ENCODE measurements at regions not wholly inside any gene's neighbourhood (a gene's known extent, or its start where the extent isn't known, plus 50 kb on each side); places are given as distances from the start of the nearest gene placed in this dataset.
"Not testable (repeated sequence)": the region's sequence is repeated elsewhere in the genome, so short reads cannot be mapped to it uniquely, and the experiment has no call there.

DNA sequence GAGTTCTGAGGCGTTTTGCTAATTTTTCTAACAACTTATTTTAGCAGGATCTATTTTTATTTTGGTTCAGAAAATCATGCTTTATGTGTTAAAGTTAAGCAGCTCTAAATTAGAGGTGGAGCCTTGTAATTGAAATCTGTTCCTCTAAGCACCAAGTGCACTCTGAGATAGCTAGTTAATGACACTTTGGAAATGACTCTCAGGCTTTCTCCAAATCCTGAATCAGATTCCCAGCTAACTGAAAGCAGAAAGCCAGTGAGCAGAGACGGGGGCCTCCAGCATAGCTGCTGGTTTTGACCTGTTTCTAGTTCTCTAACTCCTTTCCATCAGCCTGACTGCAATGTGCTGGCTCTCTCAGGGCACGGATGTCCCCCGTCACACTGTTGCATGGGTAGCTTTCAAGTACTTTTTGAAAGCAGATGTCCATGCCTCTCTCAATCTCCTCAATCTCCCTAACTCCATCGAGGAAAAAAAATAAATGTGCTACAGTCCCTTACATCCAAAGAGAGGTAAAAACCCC is 326.5 kb downstream of the SATB2 start:
- DNase-seq, result no peak

DNA sequence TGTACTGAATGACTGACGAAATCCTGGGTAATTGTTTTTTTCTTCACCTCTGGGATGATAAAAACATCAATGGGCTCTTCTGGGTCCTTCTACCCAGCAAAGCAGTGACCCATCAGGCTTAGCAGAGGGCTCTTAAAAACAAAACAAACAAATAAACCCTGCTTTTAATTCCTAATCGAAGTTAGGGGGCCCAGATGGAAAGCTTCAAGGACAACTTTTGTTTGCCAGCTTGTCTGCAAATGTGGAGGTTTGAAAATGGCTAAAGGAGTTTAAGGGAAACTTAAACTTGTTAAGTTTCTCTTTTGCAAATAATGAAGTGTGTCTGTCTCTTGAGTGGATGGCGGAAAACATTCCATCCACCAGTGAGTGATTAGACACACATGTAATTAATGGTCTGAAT is 327.2 kb downstream of the SATB2 start:
- no peak for DNase-seq

DNA sequence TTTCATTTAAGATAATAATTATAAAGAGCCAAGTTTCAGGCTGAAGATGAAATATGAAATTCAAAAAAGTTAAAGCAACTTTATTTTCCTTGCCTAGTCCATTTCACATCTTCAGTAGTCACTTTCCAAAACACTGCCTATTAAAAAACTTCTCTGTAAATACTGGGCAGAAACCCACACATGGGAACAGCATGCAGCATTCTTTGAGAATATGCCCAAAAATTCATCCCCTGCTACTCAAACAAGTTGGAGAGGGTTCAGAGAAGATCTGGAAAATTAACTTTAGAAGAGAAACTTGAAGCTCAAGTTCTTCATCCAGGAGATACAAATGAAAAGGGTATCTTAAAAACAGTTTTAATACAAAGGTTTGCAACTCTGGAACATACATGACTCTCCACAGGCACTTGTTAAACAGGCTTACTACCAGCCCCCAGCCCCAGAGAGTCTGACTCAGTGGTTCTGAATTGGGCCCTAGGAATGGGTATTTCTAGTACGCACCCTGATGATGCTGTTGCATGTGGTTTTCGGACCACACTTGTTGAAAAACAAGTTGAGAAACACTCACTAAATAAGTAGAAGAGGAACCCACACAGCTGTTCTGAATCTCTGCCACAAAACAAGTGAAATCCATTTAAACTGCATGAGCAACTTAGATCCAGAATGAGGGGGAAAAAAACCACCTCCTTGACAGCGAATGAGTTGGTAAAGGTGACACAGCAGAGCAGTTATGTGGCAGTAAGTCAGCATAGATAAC is 329.1 kb downstream of the SATB2 start:
- no peak for DNase-seq

DNA sequence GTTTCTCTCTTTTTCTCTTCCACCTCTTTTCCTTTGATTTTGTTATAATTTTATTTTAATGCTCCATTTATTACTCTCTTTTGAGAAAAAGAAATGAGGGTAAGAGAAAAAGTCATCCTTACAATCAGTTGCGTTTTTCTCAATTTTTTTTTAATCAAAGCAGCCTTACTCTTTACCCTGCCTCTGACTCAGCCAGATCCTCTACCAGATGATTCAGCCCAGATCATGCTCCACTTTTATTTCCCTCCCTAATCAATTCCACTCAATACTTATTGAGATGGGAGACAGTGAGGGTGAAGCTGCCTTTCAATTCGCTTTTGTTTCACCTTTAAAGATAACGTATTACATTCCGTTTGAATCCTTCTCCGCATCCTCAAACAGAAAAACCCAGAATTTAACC is 337.9 kb downstream of the SATB2 start:
- no peak for DNase-seq

DNA sequence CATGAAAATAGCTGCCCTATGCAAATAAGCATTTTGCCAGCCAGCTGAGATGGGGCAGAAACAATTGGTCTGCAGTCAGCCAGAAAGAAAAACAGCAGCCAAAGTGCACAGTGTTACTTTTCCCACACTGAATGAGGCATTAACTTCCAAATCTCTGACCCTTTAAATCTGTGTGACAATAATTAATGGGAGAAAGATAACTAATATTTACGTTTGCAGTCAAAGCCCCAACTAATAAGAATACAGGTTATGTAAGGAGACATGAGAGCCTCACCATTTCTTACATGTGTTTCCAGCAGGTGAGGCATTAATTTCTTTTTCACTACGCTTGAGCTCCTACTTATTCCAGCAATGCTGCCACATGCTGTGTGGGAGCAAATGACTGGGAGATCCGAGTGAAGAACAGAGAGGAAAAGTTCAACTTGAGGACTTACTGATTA is 339.0 kb downstream of the SATB2 start:
- DNase-seq, result no peak

DNA sequence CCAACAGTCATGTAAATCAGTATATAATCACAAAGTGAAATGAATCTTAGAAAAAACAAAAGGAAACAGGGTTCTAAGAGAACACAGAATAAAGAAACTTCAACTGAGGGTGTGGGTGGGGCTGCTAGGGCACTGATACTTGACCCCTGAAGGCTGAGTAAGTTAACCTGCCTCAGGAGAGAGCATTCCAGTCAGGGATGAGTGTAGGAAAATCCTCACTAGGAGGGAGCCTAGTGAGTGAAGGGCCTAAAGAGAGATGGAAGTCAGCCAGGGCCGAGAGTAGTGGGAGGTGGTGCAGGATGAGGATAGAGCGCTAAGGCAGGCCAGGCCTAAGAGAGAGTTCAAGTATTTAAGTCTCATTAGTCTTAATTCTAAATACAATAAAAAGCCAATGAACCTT is 342.6 kb downstream of the SATB2 start:
- DNase-seq, result no peak

DNA sequence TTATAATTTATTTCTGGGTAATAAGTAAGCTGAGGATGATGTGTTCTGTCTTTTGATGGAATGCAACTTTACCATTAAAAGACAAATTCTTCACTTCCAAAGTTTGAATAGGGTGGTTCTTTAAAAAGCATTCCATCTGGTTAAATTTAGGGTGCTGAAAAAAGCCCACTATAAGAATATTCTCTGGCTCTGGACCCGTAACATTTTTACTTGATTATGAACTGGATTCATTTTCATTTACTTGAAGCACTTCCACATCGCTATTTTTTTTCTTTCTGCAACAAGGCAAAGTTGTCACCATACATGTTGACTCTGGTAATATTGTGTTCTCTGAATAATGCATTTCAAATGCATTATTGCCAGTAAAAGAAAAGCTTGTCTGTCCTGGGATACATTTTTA is 344.6 kb downstream of the SATB2 start:
- no peak for DNase-seq

DNA sequence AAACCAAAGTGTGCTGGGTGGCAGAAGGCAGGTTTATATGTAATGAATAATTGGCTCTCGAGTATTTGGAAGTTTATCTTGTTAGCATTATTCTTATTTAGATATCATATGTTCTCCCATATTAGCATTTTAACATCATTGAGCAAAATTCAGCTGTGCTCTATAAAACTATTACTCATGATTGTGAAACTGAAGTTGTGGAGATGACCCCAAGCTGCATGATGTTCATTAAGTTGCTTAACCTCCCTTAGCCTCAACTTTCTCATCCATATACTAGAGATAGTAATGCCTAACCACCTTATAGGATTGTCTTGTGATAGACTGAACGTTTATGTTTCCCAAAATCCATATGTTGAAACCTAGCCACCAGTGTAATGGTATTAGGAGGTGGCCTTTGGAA is 346.3 kb downstream of the SATB2 start:
- DNase-seq, result no peak

DNA sequence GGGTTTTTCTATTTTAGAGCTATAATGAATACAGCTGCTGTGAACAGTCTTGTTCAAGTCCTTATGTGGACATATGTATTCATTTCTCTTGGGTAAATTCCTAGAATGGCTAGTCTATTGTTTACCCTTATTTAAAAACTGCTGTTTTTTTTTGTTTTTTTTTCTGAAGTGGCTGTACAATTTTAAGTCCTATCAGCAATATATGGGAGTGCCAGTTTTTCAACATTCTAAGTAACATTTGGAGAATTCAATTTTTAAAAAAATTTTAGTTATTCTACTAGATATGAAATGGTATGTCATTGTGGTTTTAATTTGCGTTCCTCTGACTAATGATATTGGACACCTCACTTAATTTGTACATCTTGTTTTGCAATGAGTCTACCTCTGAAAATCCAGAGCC is 349.7 kb downstream of the SATB2 start:
- no peak for DNase-seq

DNA sequence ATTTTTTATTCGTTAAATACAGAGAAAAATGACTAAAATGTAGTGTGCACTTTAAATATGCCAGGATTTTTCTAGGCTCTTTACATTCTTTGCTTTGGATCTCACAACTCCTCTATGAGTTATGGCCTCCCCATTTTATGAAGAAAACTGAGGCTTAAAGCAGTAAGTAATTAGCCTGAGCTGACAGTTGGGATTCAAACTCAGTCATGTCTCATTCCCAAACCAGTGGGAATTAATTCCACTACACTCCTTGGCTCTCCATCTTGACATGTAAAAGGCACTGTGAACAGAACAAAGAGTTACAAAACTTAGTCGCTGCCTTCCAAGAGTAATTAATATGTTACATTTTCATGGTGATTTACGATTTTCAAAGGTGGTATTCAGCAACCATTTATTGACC is 351.9 kb downstream of the SATB2 start:
- no peak for DNase-seq

DNA sequence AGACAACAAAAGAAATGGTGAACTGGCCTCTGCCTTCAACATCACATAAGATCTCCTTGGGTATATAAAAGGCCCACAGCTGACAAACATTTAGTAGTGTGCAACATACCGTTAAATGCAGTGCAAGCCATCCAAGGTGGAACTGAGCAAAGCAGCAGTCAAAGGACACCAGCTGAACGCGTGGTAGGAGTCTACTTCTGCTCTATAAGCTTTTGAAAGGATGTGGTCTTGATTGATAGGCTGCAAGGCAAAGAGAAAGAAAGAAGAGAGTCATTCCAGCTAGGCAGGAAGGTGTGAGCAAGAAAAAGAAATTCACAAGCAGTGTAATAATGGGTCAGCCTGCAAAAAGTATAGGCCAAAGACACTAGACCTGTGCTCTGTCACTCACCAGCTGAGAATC is 356.3 kb downstream of the SATB2 start:
- DNase-seq, result no peak

DNA sequence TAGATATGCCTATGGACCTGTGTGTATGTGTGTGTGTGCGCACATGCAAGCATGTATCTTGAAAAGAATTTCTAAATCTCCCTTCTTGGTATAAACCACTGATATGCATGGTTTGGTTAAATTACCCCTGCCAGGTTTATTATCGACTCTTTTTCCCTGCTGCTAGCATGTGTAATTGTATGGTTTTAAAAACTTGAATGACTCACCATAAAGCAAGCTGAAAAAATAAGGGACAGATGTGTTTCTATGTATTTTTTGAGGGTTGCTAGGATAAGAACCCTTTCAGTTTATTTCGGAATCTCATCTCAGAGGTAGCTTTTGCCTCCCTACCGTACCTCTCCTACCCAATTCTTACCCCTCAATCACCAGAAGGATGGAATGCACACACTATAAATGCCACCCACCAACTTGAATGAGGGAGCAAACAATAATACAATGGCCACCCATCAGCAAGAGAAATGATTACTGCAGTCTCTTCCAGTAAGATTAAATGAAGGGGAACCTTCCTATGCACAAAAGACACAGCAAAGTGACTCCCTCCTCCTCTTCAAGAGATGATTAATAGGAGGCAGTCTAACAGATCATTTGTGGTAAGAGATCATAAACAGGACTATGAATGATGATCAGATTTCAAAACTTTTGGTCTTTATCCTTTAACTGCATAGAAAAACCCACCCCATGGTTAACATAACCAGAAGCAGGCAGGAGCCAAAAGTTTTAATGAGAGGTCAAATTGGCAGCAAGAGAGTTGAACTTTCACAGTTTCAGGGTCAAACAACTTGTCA is 357.2 kb downstream of the SATB2 start:
- no peak for DNase-seq

DNA sequence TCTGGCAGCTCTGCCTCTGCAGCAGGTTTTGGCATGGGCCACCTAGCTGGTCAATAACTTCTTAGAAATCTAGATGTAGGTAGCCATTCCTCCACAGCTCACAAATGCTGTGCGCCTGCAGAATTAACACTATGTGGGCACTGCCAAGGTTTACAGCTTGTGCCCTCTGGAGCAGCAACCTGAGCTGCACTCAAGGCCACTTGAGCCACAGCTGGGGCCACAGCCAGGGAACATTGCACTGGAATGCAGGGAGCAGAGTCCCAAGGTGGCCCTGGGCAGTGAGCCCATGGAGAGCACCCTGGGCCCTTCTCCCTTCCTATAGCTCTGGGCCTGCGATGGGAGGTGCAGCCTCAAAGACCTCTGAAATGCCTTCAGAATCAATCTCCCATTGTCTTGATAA is 365.3 kb downstream of the SATB2 start:
- no peak for DNase-seq

DNA sequence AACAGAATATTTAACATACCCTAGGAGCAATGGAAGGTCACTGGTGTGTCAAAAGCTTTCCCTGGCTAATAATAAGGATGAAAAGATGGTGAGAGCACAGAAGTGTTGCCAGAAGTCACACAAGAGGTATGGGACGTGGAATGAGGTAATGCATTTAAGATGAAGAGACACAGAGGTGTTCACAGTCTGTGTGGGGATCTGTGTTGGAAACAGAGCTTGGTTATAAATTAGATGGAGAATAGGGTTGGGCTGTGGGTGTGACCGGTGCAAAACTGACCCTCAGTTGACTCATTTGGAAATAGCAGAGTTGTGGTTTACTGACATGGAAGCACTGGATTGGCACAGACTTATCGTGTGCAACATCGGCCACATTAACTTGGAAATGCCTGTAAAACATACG is 372.5 kb downstream of the SATB2 start:
- no peak for DNase-seq

DNA sequence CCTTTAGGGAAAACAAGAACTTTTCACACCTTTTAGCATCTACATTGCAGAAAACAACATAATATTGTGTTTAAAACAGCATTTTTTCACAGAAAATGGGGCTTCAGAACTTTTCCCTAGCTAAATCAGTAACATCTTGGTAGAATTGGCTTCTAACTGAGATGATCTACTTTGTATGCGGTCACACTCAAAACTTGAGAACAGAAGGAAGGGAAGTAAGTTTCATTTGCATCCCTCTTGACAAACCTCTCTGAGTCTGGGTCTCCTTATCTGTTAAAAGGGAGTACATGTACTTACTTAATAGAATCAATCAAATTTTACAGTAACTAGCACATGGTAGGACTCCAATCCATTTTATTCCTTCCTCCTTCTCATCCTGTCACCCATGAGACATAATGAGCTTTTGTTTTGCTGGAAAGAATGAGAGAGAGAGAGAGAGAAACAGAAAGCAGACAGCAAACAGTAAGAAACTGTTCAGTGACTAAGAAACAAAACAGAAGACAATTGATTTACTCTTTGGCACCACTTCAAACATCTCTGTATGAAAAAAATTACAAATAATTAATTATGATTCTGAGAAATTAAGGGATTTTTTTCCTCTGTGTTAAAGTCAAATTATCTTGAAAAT is 387.3 kb downstream of the SATB2 start:
- no peak for DNase-seq

DNA sequence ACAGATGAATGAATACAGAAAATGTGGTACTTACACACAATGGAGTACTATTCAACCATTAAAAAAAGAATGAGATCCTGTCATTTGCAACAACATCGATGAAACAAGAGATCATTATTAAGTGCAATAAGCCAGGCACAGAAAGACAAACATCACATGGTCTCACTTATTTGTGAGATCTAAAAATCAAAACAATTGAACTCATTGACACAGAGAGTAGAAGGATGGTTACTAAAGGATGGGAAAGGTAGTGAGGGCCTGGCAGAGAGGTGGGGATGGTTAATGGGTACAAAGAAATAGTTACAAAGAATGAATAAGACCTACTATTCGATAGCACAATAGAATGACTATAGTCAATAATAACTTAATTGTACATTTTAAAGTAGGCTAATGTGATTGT is 393.5 kb downstream of the SATB2 start:
- no peak for DNase-seq

DNA sequence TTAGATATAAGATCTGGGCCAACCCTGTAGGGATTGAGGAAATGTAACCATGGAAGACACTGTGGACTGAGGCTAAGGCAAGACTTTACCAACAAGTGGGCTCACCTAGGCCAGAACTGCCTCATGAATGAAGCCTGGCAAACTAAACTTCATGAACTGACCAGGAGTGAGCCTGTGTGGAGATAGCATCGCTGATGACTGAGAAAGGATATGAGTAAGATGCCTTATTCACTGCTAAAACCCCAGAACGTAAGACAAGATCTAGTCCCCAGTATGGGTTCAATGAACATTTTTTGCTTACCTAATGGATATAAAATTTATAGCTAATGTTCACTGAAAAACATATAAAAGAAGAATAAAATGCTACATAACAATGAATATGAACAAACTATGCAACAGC is 399.8 kb downstream of the SATB2 start:
- no peak for DNase-seq

DNA sequence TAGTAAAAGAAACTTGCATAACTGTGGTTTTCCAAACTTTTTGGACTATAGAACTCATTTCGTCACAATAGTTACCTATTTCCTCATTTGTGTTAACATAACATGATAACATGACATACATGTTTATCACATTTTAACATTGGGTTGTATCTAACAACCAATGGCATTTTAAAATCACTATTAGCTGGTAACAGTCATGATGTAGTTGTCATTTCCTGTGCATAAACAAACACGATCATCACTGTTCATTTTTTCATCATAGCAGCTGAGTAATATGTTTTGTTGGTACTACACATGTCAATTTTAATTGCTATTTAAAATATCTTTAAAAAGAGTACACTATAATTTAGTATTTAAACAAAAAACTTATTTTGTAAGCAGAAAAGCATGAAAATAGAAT is 402.4 kb downstream of the SATB2 start:
- DNase-seq, result no peak

DNA sequence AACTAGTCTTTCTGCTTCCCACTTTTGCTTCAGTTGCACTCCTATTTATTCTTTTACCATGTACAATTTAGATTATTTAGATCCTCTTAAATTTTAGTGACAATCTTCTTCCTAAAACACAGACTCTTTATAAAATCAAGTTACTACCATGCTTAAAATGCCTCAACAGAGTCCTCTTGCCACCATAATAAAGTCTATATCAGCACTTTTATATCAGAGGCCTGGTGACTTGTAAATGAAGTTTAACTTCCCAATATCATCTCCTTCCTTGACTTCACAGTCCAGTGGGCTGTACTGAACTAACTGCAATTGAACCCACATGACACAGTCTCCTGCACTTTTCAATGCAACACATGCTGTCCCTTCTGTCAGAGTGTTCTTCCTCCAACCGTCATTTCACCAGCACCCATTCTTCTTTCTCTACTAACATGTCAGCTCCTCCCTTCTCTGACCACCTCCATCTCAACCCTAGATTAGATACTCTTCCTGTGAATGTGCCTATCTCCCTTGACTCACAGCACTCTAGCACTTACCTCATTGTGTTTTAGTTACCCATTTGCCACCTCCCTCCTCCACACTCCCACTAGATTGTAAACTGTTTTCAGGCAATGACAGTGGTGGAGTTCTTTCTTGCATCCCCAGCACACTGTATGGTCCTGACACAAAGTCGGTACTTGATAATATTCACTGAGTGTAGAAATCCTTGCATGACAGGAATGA is 414.9 kb downstream of the SATB2 start:
- DNase-seq, result no peak

DNA sequence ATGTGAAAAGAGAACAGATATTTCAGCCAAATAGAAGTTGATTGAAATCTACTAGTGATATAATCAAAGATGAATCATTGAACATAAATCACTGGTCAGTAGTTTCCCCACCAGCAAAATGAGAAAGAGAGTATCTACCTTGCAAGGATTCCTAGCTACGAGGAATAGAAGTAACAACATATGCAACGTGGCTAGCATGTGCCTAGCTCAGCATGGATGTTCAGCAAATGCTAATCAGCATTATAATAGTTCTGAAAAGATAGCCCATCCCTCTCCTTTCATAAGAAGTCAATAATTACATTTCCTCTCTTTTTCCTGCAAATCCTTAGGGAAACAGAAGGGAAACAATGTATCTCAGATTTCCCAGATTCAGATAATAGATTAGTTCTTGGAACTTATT is 417.2 kb downstream of the SATB2 start:
- no peak for DNase-seq

DNA sequence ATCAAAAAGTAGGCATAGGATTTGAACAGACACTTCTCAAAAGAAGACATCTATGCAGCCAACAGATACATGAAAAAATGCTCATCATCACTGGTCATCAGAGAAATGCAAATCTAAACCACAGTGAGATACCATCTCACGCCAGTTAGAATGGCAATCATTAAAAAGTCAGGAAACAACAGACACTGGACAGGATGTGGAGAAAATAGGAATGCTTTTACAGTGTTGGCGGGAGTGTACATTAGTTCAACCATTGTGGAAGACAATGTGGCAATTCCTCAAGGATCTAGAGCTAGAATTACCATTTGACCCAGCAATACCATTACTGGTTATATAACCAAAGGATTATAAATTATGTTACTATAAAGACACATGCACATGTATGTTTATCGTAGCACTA is 424.0 kb downstream of the SATB2 start:
- not testable (repeated sequence) for DNase-seq

DNA sequence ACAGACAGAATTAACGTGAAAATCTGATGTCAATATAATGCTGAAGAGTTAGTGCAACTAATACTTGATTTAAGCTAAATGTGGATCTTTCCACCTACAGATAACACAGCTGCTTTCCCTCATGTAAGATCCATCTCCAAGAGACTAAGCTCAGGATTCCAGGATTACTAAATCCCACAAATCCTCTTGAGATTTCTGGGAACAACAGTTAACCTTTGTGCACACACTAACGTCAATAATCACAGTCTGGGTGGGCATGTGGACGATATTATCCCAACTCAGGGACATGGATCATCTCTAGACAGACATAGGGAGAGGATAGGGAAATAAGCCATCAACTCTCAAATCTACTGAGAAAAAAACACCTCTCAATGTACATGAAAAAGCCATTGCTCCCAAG is 432.6 kb downstream of the SATB2 start:
- no peak for DNase-seq

DNA sequence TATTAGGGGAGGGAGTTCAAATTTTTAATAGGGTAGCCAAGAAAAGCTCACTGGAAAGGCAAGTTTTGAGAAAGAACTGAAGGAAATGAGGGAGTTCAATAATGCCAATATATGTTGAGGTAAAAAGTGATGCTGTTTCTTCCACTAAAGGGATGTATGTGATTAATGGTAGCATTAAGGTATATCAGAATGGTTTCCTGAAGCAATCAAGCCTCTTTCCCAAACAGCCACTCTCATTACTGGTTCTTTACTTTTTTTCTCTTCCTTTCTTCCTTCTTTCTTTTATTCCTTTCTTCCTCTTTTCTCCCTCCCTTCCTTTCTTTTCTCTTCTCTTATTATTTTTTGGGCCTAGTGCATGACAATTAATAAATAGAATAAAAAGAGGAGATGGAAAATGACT is 433.5 kb downstream of the SATB2 start:
- DNase-seq, result no peak
